ENCODE measurements at regions not wholly inside any gene's neighbourhood (a gene's known extent, or its start where the extent isn't known, plus 50 kb on each side); places are given as distances from the start of the nearest gene placed in this dataset.

- Histone ChIP-seq H3K4me1 (replicated peaks in 1 of 2) (peaks cover 8 to 11% of the 10 kb centered on the region in 2 donors), H3K27ac (no peak overlapping the region), H3K4me3 (no peak overlapping the region)
- ATAC-seq (replicated peaks in 6 of 8), result peak; percentile 7 to 100 (median 96)
- in situ Hi-C loops (cut with MboI; ENCODE audit: low pct_unique_long_range_greater_than_20kb in 2 of 9, low sequenced_read_pairs in 9 of 9, unreplicated experiment in 9 of 9), result no loop called here
- 3 to 67% (median 37%) methylated on average over 3 to 9 of the region's 9 CpGs for WGBS, 10 experiments
Measured at GRCh38 chr18:55097456-55098170, 138.4 kb upstream of the CCDC68 start.

- Histone ChIP-seq H3K4me1 (replicated peaks in 1 of 2) (peaks cover 8 to 11% of the 10 kb centered on the region in 2 donors), H3K4me3 (no peak overlapping the region), H3K27ac (no peak overlapping the region)
- in situ Hi-C loops (cut with MboI; ENCODE audit: low pct_unique_long_range_greater_than_20kb in 2 of 9, low sequenced_read_pairs in 9 of 9, unreplicated experiment in 9 of 9), result no loop called here
- peak in 4 of 8 experiments; percentile 68 to 100 (median 88) for ATAC-seq (replicated peaks in 6 of 8)
- 0 to 97% (median 72%) methylated on average over 1 to 9 of the region's 10 CpGs; no CpG with 5 or more reads in 1 of the 10 experiments for WGBS, 10 experiments
Measured at GRCh38 chr18:55096263-55096951, 137.1 kb upstream of the CCDC68 start.

- Histone ChIP-seq H3K27ac (no peak overlapping the region), H3K4me3 (no peak overlapping the region), H3K4me1 (replicated peaks in 1 of 2) (peaks cover 8 to 11% of the 10 kb centered on the region in 2 donors)
- in situ Hi-C loops (cut with MboI; ENCODE audit: low pct_unique_long_range_greater_than_20kb in 2 of 9, low sequenced_read_pairs in 9 of 9, unreplicated experiment in 9 of 9), result no loop called here
- ATAC-seq (replicated peaks in 6 of 8), result no peak
- 76 to 100% (median 89%) methylated on average over 1 to 3 of the region's 3 CpGs; no CpG with 5 or more reads in 1 of the 10 experiments for WGBS, 10 experiments
Measured at GRCh38 chr18:55095584-55095983, 136.3 kb upstream of the CCDC68 start.

GRCh38 chr18:55093808-55094207, 134.5 kb upstream of the CCDC68 start:
- in situ Hi-C loops (cut with MboI; ENCODE audit: low pct_unique_long_range_greater_than_20kb in 2 of 9, low sequenced_read_pairs in 9 of 9, unreplicated experiment in 9 of 9), result no loop called here

GRCh38 chr18:55093295-55093694, 134.0 kb upstream of the CCDC68 start:
- no peak overlapping the region for H3K27ac ChIP-seq
- H3K4me3 ChIP-seq, result no peak overlapping the region
- no peak for ATAC-seq (replicated peaks in 6 of 8)
- in situ Hi-C loops (cut with MboI; ENCODE audit: low pct_unique_long_range_greater_than_20kb in 2 of 9, low sequenced_read_pairs in 9 of 9, unreplicated experiment in 9 of 9), result no loop called here
- H3K4me1 ChIP-seq (replicated peaks in 1 of 2), result peaks cover 8 to 11% of the 10 kb centered on the region in 2 donors

More at GRCh38 chr18:55093808-55094207, 134.5 kb upstream of the CCDC68 start:
- no peak for ATAC-seq (replicated peaks in 6 of 8)
- Histone ChIP-seq H3K4me1 (replicated peaks in 1 of 2) (peaks cover 8 to 11% of the 10 kb centered on the region in 2 donors), H3K27ac (no peak overlapping the region), H3K4me3 (no peak overlapping the region)

- ATAC-seq (replicated peaks in 6 of 8), result no peak
- Histone ChIP-seq H3K4me3 (no peak overlapping the region), H3K27ac (no peak overlapping the region), H3K4me1 (replicated peaks in 1 of 2) (no peaks in the 10 kb centered on the region)
- in situ Hi-C loops (cut with MboI; ENCODE audit: low pct_unique_long_range_greater_than_20kb in 2 of 9, low sequenced_read_pairs in 9 of 9, unreplicated experiment in 9 of 9), result no loop called here
- 82 to 100% (median 100%) methylated on average over 1 to 4 of the region's 4 CpGs; no CpG with 5 or more reads in 1 of the 10 experiments for WGBS, 10 experiments
Measured at GRCh38 chr18:55092166-55092565, 132.9 kb upstream of the CCDC68 start.

GRCh38 chr18:55090564-55091188, 131.4 kb upstream of the CCDC68 start:
- in situ Hi-C loops (cut with MboI; ENCODE audit: low pct_unique_long_range_greater_than_20kb in 2 of 9, low sequenced_read_pairs in 9 of 9, unreplicated experiment in 9 of 9), result no loop called here
- H3K4me3 ChIP-seq, result no peak overlapping the region
- WGBS, 10 experiments, result 25 to 100% (median 61%) methylated on average over 1 to 3 of the region's 3 CpGs; no CpG with 5 or more reads in 1 of the 10 experiments
- ATAC-seq (replicated peaks in 6 of 8), result peak in 2 of 8 experiments; percentile 56 to 77
- H3K4me1 ChIP-seq (replicated peaks in 1 of 2), result no peaks in the 10 kb centered on the region
- H3K27ac ChIP-seq, result no peak overlapping the region

GRCh38 chr18:55089610-55090009, 130.3 kb upstream of the CCDC68 start:
- in situ Hi-C loops (cut with MboI; ENCODE audit: low pct_unique_long_range_greater_than_20kb in 2 of 9, low sequenced_read_pairs in 9 of 9, unreplicated experiment in 9 of 9), result no loop called here
- H3K27ac ChIP-seq, result no peak overlapping the region
- ATAC-seq (replicated peaks in 6 of 8), result no peak

GRCh38 chr18:55088561-55088960, 129.3 kb upstream of the CCDC68 start:
- WGBS, 10 experiments, result 18 to 100% (median 85%) methylated on average over 1 to 3 of the region's 3 CpGs; no CpG with 5 or more reads in 1 of the 10 experiments

More at GRCh38 chr18:55089610-55090009, 130.3 kb upstream of the CCDC68 start:
- Histone ChIP-seq H3K4me1 (replicated peaks in 1 of 2) (no peaks in the 10 kb centered on the region), H3K4me3 (no peak overlapping the region)
- 71 to 100% (median 93%) methylated on average over 1 to 3 of the region's 3 CpGs; no CpG with 5 or more reads in 1 of the 10 experiments for WGBS, 10 experiments

GRCh38 chr18:55088000-55088401, 128.7 kb upstream of the CCDC68 start:
- Histone ChIP-seq H3K4me3 (no peak overlapping the region), H3K27ac (no peak overlapping the region), H3K4me1 (replicated peaks in 1 of 2) (no peaks in the 10 kb centered on the region)
- in situ Hi-C loops (cut with MboI; ENCODE audit: low pct_unique_long_range_greater_than_20kb in 2 of 9, low sequenced_read_pairs in 9 of 9, unreplicated experiment in 9 of 9), result no loop called here
- ATAC-seq (replicated peaks in 6 of 8), result peak in 1 of 8 experiments; percentile 32
- WGBS, 10 experiments, result 7 to 79% (median 59%) methylated on average over 1 to 2 of the region's 2 CpGs; no CpG with 5 or more reads in 4 of the 10 experiments

More at GRCh38 chr18:55088561-55088960, 129.3 kb upstream of the CCDC68 start:
- H3K4me3 ChIP-seq, result no peak overlapping the region
- ATAC-seq (replicated peaks in 6 of 8), result no peak
- no peaks in the 10 kb centered on the region for H3K4me1 ChIP-seq (replicated peaks in 1 of 2)
- H3K27ac ChIP-seq, result no peak overlapping the region
- in situ Hi-C loops (cut with MboI; ENCODE audit: low pct_unique_long_range_greater_than_20kb in 2 of 9, low sequenced_read_pairs in 9 of 9, unreplicated experiment in 9 of 9), result no loop called here

- H3K27ac ChIP-seq, result no peak overlapping the region
- no peaks in the 10 kb centered on the region for H3K4me1 ChIP-seq (replicated peaks in 1 of 2)
- 40 to 100% (median 90%) methylated on average over 1 to 3 of the region's 3 CpGs; no CpG with 5 or more reads in 2 of the 10 experiments for WGBS, 10 experiments
- in situ Hi-C loops (cut with MboI; ENCODE audit: low pct_unique_long_range_greater_than_20kb in 2 of 9, low sequenced_read_pairs in 9 of 9, unreplicated experiment in 9 of 9), result no loop called here
- no peak overlapping the region for H3K4me3 ChIP-seq
- no peak for ATAC-seq (replicated peaks in 6 of 8)
Measured at GRCh38 chr18:55086906-55087305, 127.6 kb upstream of the CCDC68 start.

GRCh38 chr18:55085557-55086285, 126.5 kb upstream of the CCDC68 start:
- no peak overlapping the region for H3K27ac ChIP-seq
- H3K4me3 ChIP-seq, result no peak overlapping the region
- ATAC-seq (replicated peaks in 6 of 8), result no peak
- no peaks in the 10 kb centered on the region for H3K4me1 ChIP-seq (replicated peaks in 1 of 2)
- in situ Hi-C loops (cut with MboI; ENCODE audit: low pct_unique_long_range_greater_than_20kb in 2 of 9, low sequenced_read_pairs in 9 of 9, unreplicated experiment in 9 of 9), result no loop called here
- 10 to 100% (median 91%) methylated on average over 2 to 4 of the region's 4 CpGs; no CpG with 5 or more reads in 1 of the 10 experiments for WGBS, 10 experiments
